ENCODE measurements at regions not wholly inside any gene's neighbourhood (a gene's known extent, or its start where the extent isn't known, plus 50 kb on each side); places are given as distances from the start of the nearest gene placed in this dataset.
"Not testable (repeated sequence)": the region's sequence is repeated elsewhere in the genome, so short reads cannot be mapped to it uniquely, and the experiment has no call there.

DNA sequence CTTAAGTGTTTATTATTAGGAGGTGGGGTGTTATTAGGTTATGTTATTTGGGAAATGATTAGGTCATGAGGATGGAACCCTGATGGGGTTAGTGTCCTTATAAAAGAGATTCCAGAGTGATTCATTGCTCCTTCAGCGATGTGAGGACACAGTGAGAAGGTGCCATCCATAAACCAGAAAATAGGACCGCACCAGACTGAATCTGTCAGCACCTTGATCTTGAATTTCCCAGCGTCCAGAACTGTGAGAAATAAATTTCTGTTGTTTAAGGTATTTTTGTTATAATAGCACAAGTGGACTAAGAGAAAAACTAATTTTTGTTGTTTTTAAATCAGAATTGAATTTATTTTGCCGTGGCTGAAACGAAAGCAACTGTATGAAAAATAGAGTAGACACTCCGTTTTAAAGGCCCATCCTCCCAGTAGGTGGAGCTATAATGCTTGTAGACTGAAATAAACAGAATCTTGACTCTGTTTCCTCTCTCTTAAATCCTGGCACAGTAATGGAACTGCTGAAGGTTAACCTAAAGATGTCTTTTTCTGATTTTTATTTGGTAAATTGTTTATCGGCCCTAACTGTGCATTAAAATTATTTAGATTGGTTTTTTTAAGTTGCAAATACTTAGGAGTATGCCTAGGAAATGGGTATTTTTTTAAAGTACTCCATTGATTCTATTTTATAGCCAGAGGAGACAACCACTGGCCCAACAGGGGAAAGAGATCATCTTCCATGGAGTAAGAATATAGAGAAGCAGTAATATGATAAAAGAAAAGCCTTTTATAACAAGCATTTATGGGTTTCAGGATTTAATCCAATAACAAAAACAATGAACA lies 133.2 kb upstream of the ADAMTS3 start:
- peak; percentile 39 for DNase-seq (ENCODE audit: extremely low read depth, low read depth, low spot score)

DNA sequence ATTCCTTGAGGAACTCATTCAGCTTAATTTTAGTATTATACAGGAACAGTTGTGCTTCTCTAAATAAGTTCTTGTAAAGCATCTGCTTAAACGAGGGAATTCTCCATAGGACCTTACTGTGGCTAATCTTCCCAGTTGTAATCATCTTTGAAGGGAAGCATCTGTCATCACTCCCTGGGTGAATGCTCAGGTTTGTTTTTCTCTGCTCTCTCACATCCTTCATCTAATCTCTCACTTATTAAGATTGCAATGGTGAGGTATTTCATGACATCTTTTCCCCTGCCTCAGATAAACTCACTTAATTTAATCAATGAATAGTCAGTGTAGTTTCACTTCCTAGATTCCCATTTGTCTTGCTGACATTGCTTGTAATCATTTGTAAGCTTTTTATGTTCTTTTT lies 121.8 kb upstream of the ADAMTS3 start:
- no peak for DNase-seq (ENCODE audit: extremely low read depth, low read depth, low spot score)

DNA sequence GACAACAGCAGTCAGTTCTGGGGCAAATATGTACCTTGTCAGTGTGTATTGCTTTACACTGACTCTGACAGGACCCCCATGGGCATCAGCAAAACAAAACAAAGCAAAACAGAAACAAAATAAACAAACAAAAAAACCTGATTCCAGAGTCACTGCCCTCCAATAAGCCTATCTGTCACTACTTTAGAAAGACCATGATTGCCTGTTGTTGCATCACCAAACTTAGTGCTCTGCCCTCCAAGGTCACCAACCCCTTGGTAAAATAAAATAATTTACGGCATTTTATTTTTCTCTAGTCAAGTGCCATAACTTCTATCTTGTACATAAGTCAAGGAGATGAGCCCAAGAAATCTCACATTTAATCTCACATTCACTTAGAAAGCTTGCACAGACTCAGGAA lies 120.9 kb upstream of the ADAMTS3 start:
- no peak for DNase-seq (ENCODE audit: extremely low read depth, low read depth, low spot score)

DNA sequence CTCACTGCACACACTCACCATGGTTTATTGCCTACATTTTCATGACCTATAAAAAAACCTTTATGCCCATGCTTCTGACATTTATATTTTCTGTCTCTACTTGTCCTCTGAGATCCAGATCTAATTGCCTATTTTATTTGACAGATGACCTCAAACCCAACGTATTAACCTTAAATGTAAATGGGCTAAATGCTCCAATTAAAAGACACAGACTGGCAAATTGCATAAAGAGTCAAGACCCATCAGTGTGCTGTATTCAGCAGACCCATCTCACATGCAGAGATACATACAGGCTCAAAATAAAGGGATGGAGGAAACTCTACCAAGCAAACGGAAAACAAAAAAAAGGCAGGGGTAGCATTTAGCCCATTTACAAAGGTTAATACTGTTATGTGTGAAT lies 117.4 kb upstream of the ADAMTS3 start:
- DNase-seq (ENCODE audit: extremely low read depth, low read depth, low spot score) = not testable (repeated sequence)

GRCh38 chr4:72679666-72680065 lies 110.6 kb upstream of the ADAMTS3 start:
- DNase-seq (ENCODE audit: extremely low read depth, low read depth, low spot score) = no peak

GRCh38 chr4:72677886-72678285 lies 108.9 kb upstream of the ADAMTS3 start:
- no peak for DNase-seq (ENCODE audit: extremely low read depth, low read depth, low spot score)

DNA sequence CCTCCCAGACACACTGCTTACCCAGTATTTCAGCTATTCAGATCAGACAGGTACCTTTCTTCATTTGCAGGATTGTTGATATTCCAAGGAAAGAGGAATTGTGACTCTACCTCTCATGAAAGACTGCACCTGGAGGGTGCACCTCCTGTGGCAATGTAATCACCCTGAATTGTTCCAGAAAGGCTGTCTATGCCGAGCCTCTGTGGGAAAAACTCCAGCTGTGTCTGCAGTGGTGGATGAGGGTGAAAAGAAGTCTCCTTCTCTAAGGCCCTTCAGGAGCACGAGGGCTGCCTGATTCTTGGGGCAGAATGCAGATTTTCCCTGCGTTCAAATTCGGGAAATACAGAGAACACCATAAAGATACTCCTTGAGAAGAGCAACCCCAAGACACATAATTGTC lies 108.2 kb upstream of the ADAMTS3 start:
- DNase-seq (ENCODE audit: extremely low read depth, low read depth, low spot score) = no peak

DNA sequence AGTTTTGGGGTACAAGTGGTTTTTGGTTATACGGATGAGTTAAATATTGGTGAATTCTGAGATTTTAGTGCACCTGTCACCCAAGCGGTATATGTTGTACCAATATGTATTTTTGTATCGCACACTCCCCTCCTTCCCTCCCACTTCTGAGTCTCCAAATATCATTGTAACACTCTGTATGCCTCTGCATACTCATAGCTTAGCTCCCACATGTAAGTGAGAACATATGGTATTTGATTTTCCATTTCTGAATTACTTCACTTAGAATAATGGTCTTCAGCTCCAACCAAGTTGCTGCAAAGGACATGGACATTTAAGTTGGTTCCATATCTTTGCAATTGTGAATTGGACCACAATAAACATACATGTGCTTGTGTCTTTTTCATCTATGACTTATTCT lies 103.0 kb upstream of the ADAMTS3 start:
- DNase-seq (ENCODE audit: extremely low read depth, low read depth, low spot score) = no peak

DNA sequence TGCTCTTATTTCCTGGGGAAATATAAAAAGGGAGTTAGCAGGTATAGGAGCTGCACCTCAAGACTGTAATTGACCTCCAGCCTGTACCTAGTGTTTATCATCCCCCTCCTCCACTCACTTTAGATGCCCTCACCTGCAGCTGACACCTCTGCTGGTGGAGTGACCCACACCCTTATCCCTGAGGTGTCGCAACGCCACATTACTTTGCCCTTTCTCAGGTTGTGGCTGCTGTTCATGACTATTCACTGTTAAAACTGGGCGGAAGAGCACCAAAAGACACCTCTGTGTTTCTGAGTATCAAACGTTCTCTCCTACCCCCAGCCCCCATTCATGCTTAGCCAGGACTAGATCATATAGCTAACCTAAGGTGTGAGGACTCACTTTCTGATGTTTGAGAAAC lies 101.5 kb upstream of the ADAMTS3 start:
- no peak for DNase-seq (ENCODE audit: extremely low read depth, low read depth, low spot score)

- DNase-seq (ENCODE audit: extremely low read depth, low read depth, low spot score) = no peak
Observed at GRCh38 chr4:72666910-72667309, 97.9 kb upstream of the ADAMTS3 start.

GRCh38 chr4:72665171-72665968 lies 96.3 kb upstream of the ADAMTS3 start:
- no peak for DNase-seq (ENCODE audit: extremely low read depth, low read depth, low spot score)

- DNase-seq (ENCODE audit: extremely low read depth, low read depth, low spot score) = no peak
Observed at GRCh38 chr4:72663828-72664227, 94.8 kb upstream of the ADAMTS3 start.

DNA sequence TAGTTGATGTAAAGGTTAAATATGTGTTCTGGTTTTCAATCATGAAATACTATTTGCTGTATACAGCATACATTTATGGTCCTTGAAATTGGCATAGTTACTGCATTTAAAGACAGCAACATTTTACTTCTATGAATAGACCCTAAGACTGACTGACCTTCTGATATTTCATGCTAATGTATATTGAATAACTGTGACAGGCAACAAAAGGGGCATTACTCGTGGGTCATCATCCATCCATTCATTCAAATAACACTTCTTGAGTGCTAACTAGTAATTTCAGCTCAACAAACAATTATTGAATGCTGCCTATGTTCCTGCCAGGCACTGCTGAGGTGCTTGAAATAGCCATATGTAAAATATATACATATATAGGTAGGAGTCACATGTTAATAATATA lies 92.8 kb upstream of the ADAMTS3 start:
- DNase-seq (ENCODE audit: extremely low read depth, low read depth, low spot score) = no peak

DNA sequence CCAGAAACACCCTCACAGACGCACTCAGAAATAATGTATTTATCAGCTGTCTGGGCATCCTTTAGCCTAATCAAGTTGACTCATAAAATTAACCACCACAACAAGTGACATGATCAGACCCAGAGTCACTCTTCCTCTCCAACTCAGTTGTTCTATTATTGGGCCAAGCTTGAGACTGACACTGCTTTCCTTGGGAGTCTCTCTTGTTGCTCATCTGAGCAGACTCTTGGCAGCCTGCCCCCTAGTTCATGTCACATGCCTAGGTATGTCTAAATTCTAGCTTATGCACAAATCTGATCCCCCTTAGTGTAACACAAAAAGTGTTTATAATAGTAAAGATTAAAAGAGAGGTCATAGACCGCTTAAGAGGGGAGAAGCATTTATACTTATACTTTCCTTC lies 72.6 kb upstream of the ADAMTS3 start:
- no peak for DNase-seq (ENCODE audit: extremely low read depth, low read depth, low spot score)

GRCh38 chr4:72636866-72637265 lies 67.8 kb upstream of the ADAMTS3 start:
- not testable (repeated sequence) for DNase-seq (ENCODE audit: extremely low read depth, low read depth, low spot score)

GRCh38 chr4:72635931-72636330 lies 66.9 kb upstream of the ADAMTS3 start:
- not testable (repeated sequence) for DNase-seq (ENCODE audit: extremely low read depth, low read depth, low spot score)

DNA sequence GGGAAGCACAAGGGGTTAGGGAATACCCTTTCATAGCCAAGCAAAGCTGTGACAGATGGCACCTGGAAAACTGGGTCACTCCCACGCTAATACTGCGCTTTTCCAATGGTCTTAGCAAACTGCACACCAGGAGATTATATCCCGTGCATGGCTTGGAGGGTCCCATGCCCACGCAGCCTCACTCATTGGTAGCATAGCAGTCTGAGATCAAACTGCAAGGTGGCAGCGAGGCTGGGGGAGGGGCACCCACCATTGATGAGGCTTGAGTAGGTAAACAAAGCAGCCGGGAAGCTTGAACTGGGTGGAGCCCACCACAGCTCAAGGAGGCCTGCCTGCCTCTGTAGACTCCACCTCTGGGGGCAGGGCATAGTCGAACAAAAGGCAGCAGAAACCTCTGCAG lies 63.2 kb upstream of the ADAMTS3 start:
- not testable (repeated sequence) for DNase-seq (ENCODE audit: extremely low read depth, low read depth, low spot score)

GRCh38 chr4:72631296-72631695 lies 62.3 kb upstream of the ADAMTS3 start:
- no peak for DNase-seq (ENCODE audit: extremely low read depth, low read depth, low spot score)

DNA sequence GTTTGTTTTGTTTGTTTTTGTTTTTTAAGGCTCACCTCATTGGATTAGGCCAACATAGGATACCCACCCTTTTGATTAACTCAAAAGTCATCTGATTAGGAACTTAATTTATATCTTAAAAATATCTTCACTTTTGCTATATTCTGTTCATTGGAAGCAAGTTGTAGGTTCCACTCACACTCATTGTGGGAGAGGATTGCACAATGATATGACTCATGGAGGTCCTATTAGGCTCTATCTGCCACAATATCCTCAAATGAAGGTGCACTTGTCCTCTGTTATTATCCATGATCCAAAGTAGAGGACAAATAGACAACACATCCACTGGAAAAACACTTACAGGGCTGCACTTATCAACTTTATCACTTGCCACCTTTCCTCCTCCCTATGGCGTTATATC lies 60.5 kb upstream of the ADAMTS3 start:
- DNase-seq (ENCODE audit: extremely low read depth, low read depth, low spot score) = no peak

DNA sequence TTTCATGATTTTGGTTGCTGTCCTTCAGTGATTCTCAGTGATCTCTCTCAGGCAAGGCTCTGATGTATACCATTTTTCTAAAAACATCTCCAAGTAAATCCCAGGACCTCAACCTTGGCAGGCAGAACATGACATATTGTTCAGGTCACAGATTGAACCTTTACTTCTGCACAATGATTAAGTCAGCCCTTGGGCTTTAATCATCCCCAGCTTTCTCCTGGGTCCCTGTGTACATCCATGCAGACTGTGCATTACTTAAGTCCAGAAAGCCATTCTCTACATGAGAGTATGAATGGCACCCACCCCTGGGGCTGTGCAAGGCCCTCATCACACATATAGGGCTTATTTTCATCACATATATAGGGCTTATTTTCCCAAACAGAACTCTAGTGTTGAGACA lies 58.7 kb upstream of the ADAMTS3 start:
- no peak for DNase-seq (ENCODE audit: extremely low read depth, low read depth, low spot score)

Data from glomerular endothelial cell (primary cell).